ENCODE measurements at regions not wholly inside any gene's neighbourhood (a gene's known extent, or its start where the extent isn't known, plus 50 kb on each side); places are given as distances from the start of the nearest gene placed in this dataset.

- no peak for DNase-seq
These were observed 233.7 kb downstream of the IBTK start for GRCh38 chr6:82013561-82014530.

DNA sequence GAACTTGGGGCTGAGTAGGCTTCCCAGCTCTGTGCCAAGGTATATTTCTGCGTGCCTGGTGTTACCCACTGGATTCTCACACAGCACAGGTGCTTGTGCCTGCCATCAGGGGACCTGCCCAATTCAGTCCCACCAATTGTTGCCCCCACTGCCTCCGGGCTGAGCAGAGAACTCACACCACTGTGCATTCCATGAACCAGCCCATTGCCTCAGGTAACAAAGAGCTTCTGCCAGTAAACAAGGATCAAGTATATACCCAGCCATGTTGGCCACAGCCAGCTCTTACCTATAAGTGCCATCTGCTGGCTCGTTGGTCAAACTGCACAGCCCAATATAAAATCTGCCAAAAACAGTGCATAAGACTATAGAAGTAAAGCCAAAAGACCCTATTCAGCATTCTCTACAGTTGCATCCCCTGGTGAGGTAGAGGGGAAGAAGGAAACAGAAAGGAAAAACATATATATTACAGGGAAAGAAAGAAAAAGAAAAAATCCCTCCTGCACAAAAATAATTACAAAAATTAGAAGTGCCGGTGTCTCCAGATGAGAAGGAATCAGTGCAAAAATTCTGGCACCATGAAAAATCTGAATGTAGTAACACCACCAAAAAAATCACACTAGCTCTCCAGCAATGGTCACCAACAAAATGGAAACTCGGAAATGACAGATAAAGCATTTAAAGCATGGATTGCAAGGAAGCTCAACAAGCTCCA is 241.4 kb downstream of the IBTK start:
- DNase-seq: no peak

DNA sequence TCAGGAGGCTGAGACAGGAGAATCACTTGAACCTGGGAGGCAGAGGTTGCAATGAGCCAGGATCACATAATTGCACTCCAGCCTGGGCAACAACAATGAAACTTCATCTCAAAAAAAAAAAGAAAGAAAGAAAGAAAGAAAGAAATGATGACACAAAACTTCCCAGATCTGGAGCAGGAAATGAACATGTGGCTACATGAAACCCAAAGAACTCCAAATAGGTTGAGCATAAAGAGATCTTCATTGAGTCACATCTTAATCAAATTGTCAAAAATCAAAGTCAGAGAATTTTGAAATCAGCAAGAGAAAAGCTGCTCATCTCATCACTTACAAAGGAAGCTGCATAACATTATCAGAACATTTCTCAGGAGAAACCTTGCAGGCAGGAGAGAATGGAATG is 247.0 kb downstream of the IBTK start:
- no peak for DNase-seq

GRCh38 chr6:81999826-82000225 is 247.3 kb upstream of the TENT5A start:
- no peak for DNase-seq

GRCh38 chr6:81999270-81999669 is 246.8 kb upstream of the TENT5A start:
- no peak for DNase-seq

- no peak for DNase-seq
These were observed 246.0 kb upstream of the TENT5A start for GRCh38 chr6:81998432-81998831.

GRCh38 chr6:81997090-81997926 is 244.8 kb upstream of the TENT5A start:
- no peak for DNase-seq

DNA sequence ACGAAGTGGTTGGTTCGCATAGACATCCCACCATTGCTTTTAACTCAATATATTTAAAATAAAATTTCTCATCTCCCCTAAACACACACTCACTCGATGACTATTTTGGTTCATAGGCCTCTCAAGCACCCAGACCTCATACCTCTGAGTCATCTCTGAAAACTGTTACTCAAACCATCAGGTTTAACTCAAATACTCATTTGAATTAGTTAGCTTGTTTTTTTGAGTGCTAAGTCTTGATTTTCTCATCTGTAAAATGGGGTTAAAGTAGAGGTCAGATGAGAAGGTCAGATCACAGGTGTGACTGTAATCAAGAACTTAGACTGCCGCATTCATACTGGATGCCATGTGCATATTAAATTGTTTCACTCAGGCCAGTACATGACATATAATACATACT is 243.9 kb upstream of the TENT5A start:
- DNase-seq: no peak

DNA sequence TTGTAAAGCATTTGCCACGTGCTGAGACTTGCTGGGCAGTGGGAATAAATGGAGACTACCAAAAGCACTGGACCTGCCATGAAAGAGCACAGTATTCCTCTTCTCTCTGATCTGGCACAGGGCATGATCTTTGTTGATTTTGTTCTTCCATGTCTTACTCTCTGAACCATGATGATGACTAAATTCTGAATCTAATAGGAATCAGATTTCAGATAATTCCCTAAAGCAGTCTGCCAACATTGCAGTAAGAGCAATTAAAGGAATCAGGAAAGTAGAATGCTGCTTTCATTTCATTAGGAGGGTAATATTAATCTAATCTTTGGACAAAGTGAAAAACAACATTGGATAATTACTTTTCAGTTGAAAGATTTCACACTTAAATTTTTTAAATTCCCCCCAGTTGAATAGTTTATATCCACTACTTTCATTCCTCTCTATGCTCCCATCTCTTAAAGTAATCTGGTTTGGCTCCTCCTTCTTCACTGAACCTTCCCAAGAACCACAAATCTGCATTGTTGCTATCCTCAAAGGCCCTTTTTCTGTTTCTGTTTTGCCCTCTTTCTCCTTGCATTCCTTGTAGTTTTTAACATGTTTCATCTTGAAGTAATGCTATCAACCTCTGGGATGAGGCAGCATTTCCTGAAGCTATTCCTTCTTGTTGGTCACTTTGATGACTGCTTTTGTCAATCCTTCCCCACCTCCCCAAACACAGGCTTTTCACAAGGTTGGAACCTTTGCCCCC is 243.2 kb upstream of the TENT5A start:
- DNase-seq: no peak

- DNase-seq: no peak
These were observed 236.4 kb upstream of the TENT5A start for GRCh38 chr6:81988871-81989270.

DNA sequence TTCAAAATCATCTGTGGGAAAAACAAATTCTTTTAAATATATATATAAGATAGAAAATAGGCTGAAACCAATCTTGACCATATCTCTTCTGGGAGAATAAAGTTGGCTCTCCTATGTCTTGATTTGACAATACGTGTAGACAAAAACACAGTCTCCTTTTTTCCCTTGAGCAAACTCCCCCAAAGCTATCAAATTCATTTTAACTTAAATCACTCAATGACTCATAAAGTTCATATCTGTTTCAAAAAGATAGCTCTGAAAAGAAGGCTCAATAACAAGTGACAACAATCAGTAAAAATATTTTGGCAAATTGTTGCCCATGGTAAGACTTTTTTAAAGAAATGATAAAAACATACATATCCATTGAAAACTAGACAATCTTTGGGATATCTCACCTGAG is 236.0 kb upstream of the TENT5A start:
- no peak for DNase-seq

- no peak for DNase-seq
These were observed 234.8 kb upstream of the TENT5A start for GRCh38 chr6:81987293-81987692.

DNA sequence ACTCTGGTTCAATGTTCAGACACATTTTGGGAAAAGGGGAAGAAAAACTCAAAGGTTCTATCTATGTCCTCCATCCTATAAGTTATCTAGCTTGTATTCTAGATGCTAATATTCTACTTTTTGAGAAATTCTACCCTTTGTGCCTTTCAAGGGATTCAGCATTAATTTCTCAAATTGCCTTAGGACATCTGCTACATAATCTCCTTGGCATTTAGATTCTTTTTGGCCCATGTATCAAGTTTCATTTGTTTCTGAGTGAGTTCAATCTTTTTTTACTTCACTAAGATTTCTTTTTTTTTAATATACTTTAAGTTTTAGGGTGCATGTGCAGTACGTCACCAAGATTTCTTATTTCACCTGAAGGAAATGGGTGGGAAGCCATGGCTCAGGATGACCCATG is 232.7 kb upstream of the TENT5A start:
- no peak for DNase-seq

- no peak for DNase-seq
These were observed 232.1 kb upstream of the TENT5A start for GRCh38 chr6:81984599-81984998.

DNA sequence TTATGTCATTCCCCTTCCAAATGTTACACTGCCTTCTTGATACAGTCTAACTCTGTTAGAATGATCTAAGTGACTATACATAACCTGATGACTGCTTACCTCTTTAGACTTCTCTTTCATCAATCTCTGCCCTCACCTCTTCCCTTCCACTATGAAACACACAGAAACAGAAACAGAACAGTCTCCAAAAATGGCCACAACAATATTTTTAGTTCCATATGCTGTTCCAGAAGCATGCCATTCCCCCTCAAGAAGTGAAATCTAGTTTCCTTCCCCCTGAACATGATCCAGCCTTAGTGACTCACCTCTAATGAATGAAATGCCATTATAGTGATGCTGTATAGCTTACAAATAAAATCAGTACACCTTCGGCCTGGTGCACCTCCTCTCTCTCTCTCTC is 229.3 kb upstream of the TENT5A start:
- DNase-seq: no peak

- DNase-seq: no peak
These were observed 227.3 kb upstream of the TENT5A start for GRCh38 chr6:81979767-81980166.

DNA sequence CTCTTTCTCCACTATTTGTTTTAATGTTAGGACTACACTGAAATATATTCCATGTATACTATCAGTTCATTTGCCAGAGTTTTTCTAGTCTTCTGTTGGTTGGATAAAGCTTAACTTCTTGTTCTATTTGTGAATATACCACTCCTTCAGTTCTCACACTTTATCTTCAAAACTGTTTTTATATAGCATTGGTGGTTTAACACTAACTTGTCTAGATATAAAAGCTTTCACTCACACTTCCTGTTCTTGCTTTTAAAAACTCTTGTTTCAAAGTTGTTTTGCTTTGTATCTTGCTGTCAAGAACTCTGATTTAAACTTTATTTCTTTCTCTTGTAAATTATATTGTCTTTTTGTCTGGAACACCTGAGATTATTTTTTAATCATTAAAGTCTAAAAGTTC is 226.8 kb upstream of the TENT5A start:
- no peak for DNase-seq

GRCh38 chr6:81978230-81978629 is 225.7 kb upstream of the TENT5A start:
- no peak for DNase-seq

DNA sequence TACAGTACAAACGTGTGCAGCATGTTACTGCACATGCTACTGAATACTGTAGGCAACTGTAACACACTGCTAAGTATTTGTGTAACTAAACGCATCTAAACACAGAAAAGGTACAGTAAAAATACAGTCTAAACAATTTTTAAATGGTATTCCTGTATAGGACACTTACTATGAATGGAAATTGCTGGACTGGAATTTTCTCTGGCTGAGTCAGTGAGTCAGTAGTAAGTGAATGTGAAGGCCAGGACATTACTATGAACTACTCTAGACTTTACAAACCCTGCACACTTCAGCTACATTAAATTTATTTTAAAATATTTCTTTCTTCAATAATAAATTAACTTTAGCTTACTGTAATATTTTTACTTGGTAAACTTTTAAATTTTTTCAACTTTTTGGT is 225.0 kb upstream of the TENT5A start:
- no peak for DNase-seq

- DNase-seq: no peak
These were observed 217.3 kb upstream of the TENT5A start for GRCh38 chr6:81969814-81970213.

DNA sequence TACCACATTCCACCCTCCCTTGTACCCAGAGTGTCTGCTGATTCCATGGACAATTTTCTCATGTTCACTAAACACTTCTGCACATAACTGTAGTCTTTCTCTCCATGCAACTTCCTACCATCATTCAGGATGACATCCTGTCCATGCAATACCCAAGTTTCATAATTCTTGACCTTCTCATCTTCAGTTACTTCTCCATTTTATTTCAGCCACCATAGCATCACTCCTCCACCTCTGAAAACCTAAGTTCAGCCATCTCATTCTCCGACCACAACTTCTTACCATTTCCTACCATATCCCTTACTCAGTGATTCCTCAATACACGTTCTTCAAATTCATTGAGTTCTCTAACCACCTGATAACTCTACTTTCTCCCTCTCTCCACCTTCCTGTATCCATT is 216.5 kb upstream of the TENT5A start:
- no peak for DNase-seq

DNA sequence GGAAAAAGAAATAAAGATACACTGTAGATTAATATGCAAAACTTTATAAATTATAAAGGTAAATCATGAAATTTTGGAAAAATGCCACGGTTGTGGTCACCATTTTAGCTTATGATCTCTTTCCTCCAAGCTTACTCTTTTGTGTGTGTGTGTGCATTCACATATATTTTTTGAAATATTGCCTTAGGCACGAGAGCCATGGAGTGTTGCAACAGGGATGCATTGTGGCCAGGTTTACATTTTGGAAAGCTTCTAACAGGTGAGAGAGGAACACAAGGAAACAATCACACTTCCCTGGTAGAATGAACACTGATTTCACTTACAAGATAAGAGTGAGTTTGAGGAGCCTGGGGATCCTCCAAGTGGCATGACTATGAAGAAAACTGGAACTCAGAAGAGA is 214.5 kb upstream of the TENT5A start:
- no peak for DNase-seq

- no peak for DNase-seq
These were observed 209.7 kb upstream of the TENT5A start for GRCh38 chr6:81962198-81962597.
